D341Med (cell line): ENCODE measurements at regions not wholly inside any gene's neighbourhood (a gene's known extent, or its start where the extent isn't known, plus 50 kb on each side); places are given as distances from the start of the nearest gene placed in this dataset.

ENCODE experiments used
- DNase-seq: peaks from one replicate; pipeline ENCODE4 v3.0.0; 2012; ENCODE audit warnings: low spot score

DNA sequence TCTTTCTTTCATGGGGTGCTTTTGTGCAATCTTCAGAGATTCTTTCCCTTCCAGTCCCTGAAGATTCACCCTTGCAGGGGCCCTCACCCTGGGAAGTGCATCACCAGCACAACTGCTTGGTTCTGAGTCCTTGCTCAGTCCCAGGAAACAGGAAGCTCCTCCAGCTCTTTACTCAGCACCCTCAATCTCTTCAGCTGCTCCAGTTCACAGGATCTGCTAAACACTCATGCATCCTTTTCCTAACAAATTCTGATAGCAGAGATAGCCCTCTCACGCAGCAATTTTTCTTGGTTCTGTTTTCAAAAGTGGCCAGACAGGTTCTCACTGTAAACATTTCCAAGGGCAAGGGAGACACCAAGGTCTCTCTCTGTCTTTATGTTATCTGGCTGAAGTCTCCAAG, 823.1 kb downstream of the LIG4 start:
- DNase-seq = no peak

DNA sequence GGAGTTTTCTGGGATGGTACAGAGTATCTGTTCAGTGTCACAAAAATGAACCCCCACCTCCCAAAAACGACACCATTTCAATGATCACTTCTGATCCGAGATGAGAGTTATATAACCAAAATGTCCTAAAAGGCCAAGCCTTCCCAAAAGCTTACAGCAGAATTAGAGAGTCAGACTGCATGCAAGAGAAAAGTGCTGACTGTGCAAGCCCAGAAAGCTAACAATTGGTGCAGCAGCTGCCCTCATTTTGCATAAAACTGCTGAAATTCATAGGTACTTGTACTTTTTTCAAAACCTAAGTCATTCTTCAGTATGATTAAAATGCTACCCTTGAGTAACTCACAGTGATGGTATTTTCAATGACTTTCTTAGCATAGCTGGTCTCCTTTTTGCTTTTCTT, 819.6 kb upstream of the ARGLU1 start:
- DNase-seq = no peak

DNA sequence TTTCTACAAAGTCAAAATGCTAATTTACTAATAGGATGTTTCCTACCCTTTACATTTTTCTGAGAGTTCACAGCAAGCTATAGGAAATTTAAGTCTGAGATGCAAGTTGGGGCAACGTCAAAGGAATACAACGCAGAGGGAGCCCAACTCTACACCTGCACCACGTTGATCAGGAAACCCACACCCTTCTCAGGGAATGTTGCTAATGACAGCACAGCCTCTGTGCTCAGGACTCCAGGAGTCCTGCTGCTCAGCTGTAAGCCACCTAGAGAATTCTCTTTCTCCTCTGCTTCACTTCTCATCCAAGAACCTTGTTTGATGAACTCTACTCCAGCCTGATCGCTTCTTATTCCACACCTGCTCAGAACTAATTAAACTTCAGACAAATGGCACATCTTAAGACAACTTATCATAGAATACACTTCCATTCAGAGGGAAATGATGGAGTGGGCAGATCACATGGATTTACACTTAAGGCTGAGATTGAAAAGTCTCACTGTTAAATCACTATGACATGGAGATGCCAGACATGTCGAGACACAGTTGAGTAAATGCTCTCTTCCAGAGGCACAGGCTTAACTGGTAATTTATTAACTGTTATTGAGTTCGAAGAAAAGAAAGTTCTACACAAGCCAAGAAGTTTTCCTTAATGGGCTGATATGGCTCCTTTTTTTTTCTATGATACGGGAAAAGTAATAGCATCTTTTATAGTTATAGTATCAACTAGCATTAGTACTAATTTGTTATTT, 811.6 kb upstream of the ARGLU1 start:
- no peak for DNase-seq

DNA sequence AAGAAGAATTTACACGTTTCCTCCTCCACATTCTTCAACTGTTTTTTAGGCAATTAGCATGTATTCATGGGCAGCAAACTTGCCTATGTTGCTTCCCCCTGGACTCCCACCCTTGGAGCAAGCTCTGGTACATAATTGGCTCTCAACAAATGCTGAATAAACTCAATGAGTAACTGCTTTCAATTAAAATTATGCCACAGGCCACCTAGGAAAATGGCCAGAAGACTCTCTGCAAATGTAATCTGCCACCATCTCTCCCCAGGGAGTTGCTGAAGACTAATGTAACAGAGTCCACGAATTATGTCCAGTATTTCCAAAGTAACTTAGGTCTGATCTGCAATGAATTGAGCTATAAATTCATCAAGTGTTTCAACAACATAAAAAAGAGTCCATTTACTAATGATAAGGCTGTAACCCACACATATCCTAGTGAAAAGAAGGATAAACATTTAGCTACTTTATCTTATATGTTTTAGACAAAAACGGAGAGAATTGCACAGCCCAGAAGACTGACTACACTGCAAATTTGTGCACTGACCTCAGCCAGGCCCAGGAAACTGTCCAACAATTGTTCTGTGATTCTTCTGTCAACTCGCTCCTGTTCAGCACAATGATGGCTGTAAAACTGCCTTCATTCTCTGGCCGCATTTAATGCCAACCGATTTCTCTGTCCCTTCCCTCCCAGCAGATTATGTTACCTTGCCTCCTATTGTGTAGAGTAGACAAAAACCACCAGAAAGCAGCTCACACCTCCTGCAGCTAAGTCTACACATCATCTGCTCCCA, 808.6 kb upstream of the ARGLU1 start:
- DNase-seq = no peak

DNA sequence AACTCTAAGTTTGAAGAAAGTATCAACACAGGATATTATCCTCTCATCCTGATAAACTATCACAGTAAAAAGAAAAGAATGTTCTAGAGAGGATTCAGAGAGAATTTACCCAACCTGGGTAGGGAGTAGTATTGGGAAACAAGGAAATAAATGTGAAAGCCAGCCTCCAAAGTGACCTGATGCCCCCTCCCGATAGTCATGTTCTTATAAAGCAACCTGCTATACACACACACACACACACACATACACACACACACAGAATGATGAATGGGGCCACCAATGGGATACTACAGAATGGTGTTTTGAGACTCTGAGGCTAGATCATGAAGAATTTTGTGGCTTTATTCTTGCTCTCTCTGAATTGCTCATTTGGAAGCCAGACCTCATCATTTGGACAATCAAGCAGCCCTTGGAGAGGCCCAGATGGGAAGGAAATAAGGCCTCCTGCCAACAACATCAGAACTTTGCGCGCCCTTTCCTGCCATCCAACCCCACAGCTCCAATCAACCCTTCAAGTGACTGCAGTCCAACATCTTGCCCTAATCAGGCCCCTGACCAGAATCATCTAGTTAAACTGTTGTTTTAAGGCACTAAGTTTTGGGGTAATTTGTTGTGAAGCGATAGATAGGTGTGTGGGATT, 807.9 kb upstream of the ARGLU1 start:
- no peak for DNase-seq

DNA sequence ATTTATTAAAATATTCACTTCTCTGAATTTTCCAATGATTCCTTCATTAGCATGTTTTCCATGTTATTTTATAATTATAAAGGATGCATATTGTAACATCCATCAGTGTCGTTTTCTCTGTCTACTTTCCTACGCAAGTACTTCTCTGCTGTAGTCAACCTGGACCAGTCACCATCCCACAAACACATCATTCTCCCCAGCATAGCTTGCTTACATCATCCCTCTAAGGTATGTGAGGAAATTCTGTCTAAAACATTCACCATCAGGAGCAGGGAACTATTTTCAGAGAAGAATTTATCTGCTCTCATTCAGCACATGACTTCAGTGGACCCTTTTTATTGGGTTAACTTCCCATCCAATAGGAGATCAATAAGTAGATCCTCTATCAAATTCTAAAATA, 806.1 kb upstream of the ARGLU1 start:
- no peak for DNase-seq

DNA sequence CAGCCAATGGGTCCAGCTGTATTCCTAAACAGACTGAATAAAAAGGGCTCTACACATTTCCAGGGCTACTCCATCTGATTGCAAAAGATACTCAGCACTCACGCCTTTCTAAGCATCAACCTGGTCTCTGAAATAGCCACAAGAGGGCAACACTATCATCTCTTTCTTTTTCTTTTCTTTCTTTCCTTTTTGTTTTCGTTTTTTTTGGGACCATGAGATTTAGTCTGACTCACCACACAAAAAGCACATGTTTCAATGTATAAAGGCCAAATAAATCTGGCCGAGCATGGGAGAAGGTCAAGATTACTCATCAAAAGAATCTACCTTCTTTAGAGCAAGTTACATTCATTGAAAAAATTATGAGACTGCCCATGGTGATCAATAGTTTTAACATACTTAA, 805.6 kb upstream of the ARGLU1 start:
- DNase-seq = peak; percentile 44

DNA sequence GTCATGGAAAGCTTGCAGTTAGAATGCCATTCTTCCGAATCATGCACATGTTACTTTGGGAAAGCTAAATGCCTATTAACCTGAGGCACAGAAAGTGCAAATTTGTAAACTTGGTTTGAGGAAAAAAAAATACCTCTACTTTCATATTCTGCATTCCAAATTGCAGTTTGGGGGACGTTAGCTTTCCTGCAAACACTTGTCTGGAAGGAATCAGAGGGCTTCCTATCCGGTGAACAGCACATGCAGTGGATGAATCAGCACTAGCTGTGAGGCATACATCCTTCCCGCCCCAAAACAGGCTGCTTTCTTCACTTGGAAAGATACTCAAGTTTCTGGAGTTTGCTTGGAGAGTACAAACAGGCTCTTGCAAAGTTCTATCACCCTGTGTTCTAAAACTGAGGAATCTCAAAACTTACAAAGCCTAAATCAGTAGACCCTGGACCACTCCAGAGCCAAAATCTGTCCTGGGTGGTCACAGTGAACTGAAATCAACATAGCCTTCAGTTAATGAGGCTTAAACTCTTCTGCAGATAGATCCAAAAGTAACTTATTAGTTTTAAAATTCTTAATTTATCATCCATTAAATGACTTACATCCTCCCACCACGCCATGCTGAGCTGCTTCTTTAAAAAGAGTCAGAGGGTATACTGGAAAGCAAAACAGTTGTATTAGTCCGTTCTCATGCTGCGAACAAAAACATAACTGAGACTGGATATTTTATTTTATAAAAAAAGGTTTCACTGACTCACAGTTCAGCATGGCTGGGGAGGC, 802.3 kb upstream of the ARGLU1 start:
- DNase-seq = no peak

DNA sequence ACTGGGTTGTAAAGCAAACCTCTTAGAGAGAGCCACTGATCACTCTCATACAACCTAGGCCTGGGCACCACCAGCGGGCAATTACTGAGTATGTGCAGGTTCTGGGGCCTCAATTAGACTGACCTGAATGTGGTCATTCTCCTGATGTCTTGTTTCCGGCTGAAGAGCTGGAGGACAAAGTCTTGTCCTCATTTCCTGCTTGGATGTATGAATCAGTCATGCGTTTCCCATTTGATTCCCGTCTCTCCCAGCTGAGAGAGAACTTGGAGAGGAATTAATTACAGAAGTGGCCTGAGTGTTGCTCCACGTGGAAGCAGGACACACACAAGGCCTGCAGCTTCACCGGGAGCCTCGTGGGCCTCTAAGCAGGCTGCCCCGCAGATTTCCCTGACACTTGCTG, 799.3 kb upstream of the ARGLU1 start:
- no peak for DNase-seq

DNA sequence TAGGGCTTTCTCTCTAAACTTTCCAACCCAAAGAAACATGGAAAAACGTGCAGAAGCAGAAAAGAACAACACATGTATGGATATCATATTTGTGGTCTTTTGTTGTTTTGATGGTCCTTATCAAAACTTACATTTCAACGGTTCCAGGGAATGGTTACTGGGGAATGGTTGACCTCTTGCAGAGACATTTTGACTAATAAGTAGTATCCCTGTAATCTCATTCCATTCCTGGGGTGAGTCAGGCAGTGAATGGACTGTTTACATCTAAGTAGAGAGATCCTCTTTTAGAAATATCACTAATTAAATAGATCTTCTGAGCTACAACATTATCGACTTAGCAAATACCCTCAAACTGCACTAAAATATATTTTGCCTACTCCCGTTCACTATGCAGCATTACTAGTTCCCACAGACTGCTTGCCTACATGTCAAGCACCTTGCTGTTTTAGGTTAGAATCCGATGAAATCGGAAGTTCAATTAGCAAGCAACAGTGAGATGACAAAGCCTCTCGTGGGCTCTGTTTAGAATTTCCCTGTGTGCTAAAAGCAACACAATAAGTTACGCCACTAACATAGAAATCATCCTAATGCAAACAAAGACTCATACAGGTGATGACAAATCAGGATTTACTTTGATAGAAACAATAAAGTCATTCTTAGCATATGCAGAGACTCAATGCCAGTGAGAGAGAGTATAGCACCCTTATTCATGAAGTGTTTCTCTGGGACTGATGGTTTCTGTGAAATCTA, 797.7 kb upstream of the ARGLU1 start:
- no peak for DNase-seq

DNA sequence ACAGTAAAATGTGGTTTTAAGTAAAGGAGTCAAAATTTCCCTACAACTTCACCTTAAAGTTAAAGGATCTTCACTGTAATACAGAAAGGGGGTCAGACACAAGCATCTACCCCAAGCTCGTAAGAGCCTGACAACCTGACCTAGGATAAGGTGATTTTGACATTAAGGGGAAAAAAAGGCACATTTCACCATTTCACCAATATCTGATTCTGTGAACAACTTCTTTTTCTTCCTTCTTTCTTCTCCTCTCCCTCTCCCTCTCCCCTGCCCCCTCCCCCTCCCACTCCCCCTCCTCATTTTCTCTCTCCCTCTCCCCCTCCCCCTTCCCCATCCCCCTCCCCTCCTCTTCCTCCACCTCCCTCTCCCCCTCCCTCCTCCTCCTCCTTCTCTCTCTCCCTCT, 796.7 kb upstream of the ARGLU1 start:
- no peak for DNase-seq

DNA sequence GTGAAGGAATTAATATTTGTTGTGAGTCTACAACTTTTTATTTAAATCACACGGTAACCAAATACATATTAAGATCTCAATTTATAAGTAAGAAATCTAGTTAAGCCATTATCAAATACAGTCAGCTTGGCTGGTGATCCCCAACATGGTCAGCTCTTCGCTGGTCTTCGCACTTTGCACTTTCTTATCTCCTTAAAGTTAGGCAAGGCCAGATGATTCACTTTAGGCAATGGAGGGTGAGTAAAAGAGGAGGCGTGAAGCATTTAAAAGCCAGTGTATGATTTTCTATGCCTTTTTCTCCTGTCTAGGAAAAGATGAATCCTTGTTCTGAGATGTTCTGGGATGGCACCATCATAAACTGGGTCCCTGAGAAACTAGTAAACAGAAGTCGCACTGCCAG, 793.7 kb upstream of the ARGLU1 start:
- DNase-seq = no peak

DNA sequence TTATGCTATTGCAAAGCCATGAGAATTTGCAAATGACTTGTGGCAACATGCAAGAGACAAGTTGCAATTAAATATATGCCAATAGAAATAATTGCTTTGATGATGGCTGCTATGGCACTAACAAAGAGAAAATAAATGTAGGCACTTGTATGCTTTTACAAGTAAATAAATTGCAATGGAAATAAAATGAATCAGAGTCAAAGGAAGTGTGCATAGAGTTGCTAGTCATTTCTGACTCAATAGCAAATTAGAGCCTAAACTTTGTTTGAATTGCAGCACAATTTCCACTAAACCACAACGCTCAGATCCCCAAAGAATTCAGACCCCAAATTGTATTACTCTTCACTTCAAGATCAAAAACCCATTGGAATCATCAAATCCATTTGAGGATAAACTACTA, 792.1 kb upstream of the ARGLU1 start:
- no peak for DNase-seq

DNA sequence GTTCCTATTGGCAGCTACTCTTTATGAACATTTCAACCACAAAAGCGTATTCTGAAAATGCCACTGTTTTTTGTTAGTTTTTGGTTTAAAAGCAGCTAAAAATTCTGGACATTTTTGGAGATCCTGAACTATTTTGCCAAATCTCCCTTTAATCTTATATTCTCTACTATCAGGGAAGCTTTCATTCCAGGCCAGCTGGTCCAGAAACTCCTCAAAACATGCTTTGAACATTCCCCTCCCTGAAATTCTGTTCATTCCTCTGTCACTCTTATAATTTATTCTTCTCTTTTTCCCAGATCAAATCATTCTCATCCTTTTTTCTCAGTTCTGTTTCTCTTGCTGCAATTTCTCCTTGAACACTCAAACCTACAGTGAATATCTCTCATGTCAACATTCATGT, 790.9 kb upstream of the ARGLU1 start:
- no peak for DNase-seq

DNA sequence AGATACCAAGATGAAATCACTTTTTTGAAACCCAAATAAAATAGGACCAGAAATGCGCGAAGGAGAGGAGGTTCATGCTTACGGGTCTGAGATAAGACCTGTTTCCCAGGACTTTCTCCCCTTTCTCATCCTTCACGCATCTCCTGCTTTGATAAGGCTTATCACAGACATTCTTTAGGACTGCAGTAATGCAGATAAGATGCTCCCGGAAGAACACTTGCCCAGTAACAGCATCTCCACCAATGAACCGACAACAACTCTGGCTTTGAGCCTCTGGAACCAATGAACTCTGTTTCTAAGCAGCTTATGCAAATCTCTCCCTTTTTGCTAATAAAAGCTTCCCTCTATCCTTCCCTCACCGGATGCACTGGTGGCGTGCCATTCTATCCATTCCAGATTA, 783.4 kb upstream of the ARGLU1 start:
- DNase-seq = no peak

DNA sequence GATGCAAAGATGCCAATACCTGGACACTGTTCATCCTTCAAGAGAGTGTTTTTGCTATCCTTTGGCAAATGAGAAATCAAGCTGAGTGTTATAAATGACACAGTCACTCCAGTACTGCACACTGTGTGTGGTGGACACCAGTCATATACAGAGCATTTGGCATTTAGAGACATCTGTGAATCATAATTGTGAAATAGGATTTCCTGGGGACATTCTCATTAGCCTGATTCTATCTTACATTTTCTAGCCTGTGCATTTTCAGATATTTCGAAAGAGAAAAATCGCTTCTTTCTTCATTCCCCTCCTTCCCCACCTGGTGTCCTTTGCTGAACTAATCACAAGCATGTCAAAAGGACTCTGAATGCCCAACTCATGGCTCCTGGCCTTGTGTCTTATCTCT, 781.0 kb upstream of the ARGLU1 start:
- DNase-seq = no peak

DNA sequence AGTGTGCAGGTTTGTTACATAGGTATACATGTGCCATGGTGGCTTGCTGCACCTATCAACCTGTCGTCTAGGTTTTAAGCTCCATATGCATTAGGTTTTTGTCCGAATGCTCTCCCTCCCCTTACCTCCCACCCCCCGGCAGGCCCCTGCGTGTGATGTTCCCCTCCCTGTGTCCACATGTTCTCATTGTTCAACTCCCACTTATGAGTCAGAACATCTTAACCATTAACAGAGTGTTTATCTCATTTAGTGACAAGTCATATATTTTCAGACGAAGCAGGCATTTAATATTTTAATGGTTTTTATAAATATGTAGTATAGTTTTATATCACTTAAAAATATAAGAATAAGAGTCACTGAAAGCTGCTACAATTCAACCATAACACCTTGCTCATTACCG, 780.5 kb upstream of the ARGLU1 start:
- no peak for DNase-seq

DNA sequence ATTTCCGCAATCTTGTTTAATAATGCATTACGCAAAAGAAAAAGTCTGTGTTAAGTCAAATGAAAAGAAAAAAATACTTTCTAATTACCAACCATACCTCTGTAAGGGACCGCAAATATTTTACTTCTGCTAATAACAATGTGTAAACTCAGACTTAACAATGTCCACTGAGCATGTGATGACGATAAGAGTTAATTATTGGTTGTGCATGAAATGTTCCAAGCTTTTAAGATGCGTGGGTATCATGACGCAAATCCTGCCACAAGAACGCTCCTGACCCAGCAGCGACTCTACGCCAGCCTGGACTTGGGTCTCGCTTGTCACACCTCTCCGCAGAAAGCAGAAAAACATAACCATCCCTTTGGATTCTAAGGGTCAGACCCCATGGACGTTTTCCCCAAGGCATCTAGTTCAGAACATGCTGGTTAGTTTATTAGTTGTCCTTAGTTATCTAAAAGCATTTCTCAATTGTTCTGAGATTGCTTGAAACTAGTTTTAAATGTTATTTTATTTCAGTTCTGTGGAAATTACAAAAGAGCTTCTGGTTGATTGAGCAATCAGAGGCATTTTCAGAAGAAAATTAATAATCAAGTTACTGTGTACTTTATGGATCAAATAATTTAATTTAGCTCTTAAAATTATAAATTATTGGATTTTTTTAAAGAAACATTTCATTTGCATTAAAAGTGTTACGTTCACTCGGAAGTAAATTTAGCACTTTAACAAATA, 779.9 kb upstream of the ARGLU1 start:
- no peak for DNase-seq

DNA sequence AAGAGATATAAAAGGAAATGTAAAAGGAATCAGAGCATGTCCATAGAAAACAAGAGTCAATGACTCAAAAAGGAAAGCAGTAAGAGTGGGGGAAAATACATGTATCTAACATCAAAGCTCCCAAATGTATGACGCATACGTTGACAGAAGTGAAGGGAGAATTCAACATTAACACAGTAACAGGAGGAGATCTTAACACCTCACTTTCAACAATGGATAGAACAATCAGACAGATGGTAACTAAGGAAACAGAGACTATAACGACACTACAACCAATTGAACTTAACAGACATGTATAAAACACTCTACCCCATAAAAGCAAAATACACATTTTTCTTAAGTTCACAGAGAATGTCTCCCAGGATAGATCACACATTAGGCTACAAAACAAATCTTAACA, 774.8 kb upstream of the ARGLU1 start:
- DNase-seq = no peak

DNA sequence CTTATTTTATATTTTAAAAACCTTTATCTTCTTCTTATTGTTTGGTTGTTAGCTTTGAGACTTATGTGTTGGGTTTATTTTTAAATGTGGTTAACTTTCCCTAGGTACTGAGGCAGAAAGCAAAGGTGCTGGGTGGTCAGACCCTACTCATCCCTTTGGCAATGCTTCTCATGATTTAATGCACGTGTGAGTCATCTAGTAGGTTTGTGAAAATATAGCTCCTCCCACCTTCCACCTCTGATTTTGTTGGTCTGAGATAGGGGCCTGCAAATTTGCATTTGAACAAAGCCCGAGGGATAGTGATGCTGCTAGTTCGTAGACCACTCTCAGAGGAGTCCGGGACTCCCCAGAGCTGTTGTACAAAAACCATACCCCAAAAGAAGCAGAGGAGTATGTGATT, 771.3 kb upstream of the ARGLU1 start:
- DNase-seq = no peak

DNA sequence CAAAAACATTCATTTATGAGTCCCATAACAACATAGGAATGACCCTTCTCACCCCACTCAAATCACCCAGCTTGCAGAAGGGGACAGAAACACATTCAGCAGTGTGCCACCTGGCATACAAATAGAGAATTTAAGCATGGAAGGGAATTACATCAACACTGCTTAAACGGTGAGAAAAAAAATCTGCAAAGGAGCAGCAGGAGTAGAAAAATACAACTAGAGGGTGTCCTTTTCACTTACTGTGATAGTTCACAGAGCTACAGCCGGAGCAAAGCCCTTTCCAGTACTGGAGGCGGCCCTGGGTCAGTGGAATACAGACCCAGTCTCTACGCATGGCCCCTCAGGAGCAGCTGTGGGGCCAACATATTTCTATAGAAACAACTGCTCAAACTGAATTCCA, 764.3 kb upstream of the ARGLU1 start:
- no peak for DNase-seq
